Brain pericyte (primary cell): ENCODE measurements at regions not wholly inside any gene's neighbourhood (a gene's known extent, or its start where the extent isn't known, plus 50 kb on each side); places are given as distances from the start of the nearest gene placed in this dataset.
"Not testable (repeated sequence)": the region's sequence is repeated elsewhere in the genome, so short reads cannot be mapped to it uniquely, and the experiment has no call there.

ENCODE experiments used
- DNase-seq: peaks from one replicate; pipeline ENCODE4 v3.0.0-alpha.2; 2012; ENCODE audit warnings: low read depth, low spot score

DNA sequence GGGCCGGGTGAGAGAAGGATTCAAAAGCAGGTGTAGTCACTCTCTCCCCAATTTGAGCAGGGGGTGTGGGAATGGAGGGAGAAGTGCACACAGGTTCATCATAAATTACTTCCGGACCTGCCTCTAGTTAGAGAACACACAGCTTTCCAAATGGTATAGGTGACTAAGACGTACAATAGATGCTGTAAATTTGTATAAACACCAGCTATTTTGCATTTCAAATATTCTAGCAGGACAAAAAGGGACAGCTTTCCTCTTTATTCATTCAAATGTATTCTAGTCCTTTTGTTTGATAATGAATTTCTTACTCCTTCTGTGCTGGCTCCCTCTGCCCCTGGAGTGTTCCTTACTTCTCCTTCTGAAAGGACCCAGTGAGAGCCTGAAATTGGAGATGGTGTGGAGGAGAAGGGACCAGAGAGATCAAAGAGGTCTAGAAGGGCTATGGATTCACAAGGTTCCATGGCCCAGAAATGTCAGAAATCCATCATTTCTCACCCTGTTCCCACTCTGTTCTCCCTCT is 53.2 kb upstream of the SH3BP4 start:
- no peak for DNase-seq

DNA sequence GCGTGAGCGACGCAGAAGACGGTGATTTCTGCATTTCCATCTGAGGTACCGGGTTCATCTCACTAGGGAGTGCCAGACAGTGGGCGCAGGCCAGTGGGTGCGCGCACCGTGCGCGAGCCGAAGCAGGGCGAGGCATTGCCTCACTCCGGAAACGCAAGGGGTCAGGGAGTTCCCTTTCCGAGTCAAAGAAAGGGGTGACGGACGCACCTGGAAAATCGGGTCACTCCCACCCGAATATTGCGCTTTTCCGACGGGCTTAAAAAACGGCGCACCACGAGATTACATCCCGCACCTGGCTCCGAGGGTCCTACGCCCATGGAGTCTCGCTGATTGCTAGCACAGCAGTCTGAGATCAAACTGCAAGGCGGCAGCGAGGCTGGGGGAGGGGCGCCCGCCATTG is 63.4 kb upstream of the SH3BP4 start:
- DNase-seq: not testable (repeated sequence)

DNA sequence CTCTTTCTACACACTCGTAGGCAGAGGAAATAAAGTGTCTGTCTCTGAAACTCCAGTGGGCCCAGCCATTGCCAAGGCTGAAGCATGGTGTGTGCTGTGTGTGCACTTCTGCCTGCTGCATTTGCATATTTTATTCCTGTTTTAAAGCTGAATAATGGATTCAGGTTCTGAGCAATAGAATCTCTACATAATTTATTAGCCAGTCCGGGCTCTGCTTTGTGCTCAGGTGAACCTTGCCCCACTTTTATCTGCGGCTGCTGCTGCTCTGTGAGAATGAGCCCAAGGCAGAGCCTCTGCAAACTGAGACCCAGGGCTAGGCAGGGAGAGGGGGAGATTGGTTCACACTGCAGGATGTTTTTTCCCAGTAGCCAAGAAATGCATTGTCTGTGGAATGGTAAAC is 64.6 kb upstream of the SH3BP4 start:
- DNase-seq: no peak

DNA sequence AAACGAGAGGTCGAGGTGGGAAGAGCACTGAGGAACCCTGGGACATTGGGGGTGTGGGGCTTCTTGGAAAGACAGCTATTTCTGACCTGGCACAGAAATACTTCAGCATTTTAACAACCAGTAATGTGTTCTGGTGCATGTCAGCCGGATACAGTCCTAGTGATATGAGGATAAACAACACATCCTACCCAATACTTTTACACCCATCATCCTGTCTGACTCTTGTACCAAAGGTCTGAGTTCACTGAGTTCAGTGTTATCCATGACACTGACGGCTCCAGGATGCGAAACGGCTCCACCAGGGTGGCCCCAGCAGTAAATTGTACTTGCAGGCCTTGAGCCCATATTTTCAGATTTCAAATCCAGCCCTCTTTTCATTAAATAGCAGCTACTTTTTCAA is 65.9 kb upstream of the SH3BP4 start:
- no peak for DNase-seq

DNA sequence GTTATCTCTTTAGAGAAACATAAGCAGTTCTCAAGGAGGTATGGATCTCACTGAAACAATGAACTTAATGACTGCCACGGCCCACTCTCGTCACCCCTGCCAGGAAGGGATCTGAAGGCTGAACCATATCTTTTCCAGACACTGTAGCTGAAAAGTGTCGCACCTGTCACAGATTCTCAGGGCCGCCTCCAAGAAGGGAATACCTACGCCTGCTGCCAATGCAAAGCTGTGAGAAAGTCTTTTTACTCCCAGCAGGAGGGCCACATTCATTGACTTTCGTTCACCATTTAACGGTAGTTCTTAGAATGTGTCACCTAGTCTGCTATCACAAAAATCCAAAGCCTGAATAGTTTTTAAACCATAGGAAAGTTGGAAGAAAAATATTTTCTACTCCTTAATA is 66.7 kb upstream of the SH3BP4 start:
- no peak for DNase-seq

DNA sequence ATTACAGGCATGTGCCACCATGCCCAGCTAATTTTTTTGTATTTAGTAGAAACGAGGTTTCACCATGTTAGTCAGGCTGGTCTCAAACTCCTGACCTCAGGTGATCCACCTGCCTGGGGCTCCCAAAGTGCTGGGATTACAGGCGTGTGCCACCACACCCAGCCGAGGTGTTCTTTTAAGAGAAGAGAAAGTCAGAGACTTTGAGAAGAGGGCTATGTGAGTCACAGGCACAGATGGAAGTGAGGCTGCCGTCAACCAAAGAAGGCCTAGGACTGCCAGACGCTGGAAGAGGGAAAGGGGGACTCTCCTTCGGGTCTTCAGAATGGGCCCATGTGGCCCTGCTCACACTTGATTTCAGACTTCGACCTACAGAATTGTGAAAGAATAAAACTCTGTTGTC is 67.2 kb upstream of the SH3BP4 start:
- no peak for DNase-seq

DNA sequence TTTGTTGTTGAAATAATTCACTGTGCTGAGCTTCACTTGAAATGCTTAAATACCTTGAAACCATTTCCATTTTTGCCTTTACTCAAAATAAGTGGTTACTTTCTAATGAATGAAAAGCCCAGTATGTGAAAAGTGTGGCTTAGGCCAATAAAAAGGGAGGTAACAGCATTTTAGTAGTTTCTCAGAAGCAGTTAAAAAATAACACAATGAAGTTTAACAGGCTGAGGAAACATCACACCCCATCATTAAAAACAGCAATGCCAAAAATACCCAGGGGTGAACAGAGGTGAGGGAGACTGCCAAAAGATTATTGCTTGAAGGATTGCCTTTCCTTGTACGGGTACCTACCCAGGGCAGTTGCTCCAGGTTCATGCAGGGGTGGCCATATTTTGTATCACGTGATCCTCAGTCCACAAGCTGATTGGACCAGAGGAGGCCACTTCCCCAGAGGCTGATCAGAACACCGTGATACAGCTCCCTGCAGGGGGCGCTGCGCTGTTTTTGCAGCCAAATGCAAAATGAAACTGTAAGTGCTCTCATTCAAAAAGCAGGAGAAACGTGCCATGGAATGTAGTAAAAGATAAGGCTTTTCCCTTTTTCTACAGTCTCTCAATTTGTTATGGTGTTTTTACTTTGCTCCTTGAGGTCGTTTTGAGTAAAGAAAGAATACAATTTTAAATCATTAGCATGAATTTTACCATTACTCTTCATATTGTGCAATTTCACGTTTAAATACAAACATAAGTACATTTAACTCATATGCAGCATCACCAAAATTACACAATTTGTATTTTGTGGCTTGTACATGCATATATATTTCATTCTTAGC is 70.2 kb upstream of the SH3BP4 start:
- peak; percentile 40 for DNase-seq

DNA sequence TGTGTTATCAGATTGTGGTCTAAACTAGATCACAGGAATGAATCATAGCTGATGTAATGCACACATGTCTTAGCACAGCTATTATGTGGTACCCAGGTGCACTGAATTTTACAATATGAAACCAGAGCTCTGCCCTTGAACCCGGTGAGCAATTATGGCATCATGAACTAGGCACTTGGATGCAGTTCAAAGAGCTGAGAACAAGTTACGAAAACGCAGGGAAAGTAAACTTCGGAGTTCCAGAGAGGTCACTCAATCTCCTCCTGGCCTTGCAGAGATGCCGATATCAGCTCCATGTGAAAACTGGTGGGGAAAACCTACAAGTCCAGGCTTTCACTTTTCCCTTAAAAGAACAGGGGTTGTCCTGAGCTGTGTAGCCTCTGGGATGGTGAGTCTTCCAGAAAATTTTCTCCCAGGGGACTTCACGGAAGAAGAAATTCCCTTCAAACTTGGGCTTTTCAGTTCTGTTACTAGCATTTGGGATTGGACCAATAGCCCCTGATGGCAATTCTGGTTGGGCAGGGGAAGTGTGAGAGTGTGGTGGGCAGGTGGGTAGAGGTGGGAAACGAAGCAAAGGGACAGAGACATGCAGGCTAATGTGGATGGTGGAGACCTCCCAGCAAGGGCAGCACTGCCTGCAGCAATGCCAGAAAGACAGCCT is 71.1 kb upstream of the SH3BP4 start:
- no peak for DNase-seq

DNA sequence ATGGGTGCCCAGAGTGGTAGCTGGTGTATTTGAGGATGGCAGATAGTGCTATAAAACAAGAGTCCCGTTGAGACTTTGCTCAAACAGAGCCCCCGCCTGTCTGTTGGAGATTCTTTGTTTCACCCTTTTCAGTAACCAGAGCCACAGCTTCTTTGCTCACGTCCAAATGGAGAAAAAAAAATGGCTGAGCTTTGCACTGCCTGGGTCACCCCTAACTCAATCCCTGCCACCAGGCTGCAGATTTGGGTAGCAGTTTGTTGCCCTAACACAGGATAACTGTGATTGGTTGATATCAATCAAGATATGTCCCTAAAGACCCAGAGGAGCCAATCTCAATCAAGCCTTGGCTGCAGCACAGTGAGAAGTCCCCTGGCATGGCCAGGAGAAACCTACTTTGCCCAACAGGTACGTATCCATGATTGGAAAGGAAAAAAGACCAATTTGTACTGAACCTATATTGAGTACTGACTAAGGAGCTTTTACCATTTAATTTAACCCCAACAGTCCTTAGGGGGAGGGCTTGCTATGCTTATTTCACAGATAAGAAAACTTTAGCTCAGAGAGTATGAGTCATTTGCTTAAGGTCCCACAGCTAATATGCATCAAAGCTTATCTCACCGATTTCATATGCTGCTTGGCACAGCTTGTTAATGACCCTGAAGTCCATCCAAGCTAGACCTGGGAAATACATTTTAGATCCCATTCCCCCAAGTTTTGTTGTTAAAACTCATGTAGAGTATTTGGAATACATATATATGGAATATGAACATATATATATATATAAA is 72.0 kb upstream of the SH3BP4 start:
- DNase-seq: no peak

DNA sequence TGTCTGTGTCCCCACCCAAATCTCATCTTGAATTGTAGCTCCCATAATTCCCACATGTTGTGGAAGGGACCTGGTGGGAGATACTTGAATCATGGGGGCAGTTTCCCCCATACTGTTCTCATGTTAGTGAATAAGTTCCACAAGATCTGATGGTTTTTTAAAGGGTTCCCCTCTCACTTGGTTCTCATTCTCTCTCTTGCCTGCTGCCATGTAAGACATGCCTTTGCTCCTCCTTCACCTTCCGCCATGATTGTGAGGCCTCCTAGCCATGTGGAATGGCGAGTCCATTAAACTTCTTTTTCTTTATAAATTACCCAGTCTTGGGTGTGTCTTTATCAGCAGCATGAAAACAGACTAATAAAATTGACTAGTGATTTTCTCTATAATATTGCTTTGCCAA is 75.2 kb upstream of the SH3BP4 start:
- not testable (repeated sequence) for DNase-seq

DNA sequence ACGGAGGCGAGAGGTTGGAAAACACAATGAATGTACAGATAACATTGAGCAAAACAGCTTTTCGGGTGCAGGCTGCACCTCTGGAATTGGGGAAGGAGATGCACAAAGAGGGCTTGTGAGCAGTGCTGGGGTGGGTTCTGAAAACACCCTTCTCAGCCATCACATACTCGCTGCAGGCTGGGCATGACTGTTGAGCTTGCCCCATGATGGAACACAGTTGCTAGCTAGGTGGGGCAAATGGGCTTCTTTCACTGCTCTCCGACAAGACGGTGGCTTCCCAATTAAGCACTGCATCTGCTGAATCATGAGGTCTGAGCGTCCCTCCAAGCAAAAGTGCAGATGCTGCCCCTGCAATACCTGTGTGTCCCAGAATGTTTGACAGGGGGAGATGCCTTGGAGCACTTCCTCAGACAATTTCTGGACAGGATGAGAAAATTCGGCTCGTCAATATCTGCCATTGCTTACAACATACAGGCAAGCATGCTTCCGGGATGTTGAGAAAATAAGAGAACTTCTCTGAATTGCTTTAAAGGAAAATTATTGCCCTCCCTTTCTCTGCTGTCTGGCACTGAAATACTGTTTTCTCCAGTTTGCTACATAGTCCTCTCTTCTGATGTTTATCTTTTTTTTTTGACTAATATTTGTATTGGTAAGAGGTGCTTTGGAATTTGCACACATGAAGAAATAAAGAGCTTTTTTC is 77.3 kb upstream of the SH3BP4 start:
- DNase-seq: no peak

DNA sequence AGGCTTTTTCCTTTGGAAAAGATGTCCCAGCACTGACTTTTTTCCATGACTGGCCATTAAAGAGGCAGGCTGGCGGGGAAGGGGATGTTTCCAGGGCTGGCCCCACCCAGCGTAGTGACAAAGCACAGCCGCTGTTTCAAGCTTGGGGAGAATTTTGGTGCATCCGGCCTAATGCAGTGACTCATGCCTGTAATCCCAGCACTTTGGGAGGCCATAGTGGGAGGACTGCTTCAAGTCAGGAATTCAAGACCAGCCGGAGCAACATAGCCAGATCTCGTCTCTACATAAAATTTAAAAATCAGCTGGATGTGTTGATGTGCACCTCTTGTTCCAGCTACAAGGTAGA is 78.0 kb upstream of the SH3BP4 start:
- DNase-seq: no peak

DNA sequence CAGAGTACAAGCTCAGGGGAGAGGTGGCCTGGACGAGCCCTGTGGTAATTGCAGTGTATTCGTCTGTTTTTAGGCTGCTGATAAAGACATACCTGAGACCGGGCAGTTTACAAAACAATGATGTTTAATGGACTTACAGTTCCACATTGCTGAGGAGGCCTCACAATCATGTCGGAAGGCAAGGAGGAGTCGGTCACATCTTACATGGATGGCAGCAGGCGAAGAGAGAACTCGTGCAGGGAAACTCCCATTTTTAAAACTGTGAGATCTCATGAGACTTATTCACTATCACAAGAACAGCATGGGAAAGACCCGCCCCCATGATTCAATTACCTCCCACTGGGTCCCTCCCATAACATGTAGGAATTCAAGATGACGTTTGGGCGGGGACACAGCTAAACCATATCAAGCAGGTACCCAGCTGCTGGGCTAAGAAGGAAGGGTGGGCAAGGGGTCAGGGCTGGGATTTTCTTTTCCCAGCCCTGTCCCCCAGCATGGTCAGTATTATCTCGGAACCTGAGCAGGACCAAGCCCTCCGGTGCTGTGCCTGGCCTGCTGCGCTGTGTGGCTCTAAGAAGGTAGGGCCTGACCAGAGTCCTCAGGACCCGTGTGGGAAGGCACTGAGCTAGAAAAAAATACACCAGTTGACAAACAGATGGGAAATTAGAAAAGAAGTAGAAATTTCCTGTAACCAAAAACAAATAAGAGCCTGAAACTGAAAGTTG is 78.6 kb upstream of the SH3BP4 start:
- DNase-seq: no peak

DNA sequence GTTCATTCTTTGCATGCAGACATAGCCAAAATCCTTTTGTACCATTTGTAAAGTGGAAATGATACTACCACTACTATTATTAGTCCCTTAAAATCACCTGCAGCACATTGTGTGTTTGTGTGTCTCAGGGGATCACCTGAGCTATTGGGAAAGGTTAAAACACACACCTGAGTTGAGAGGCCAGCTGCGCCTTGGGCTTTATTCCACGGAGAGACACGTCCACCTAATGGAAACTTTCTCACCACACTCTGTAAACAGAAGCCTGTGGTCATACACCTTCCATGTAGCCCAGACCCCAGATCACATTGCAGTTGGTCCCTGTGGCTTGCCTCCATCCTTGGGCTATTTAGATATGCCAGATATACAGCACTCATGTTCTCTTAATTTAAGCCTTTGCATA is 81.8 kb upstream of the SH3BP4 start:
- no peak for DNase-seq

DNA sequence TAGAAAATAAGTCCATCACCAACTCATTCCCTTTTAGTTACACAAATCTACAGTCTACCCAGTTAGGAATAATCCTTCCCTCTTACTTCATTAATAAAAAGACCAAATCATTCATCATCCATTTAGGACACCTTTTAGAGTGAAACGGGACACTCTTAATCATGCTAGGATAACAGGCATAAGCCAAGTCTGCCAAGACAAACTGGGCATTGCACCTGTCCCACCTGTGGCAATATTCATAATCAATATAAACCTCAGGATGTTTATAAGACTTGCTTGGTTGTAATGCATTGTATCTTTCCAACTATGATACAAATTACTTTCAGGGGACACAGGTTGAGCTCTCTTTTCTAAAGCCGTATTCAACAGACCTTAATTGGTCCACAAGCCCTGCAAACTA is 82.7 kb upstream of the SH3BP4 start:
- DNase-seq: no peak

DNA sequence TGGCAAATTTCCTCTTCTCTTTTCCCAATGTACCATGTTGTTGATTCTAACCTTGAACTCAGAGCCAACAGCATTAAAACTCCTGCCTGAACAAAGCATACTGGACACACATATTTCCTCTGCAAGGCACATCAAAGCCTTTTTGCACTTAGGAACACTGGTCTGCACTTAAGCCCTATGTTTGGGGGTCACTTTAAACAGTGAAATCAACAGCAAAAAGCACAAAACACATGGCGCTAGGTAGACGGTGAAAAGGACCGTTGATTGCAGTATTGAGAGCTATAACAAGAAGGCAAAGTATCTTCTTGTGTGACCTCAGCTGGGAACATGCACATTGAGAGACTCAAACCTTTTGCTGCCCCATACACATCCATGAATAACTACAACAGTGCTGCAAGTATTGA is 83.9 kb upstream of the SH3BP4 start:
- DNase-seq: no peak

DNA sequence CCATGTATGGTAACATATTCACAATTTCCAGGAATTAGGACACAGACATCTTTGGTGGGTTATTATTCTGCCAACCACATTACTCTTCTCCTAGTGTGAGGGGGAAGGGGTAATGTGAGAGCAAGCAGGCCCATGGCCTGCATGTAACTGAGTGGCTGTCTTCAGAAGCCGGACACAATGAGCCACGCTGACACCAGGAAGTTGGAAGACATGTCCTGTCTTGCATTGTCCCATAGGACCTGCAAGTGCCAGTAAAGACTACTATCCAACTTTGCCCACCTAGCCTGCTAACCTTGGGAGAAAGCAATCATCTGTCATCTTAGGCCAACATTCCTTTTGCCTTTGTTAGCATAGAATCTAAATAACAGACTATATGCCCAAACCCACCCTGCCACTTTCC is 86.2 kb upstream of the SH3BP4 start:
- no peak for DNase-seq

DNA sequence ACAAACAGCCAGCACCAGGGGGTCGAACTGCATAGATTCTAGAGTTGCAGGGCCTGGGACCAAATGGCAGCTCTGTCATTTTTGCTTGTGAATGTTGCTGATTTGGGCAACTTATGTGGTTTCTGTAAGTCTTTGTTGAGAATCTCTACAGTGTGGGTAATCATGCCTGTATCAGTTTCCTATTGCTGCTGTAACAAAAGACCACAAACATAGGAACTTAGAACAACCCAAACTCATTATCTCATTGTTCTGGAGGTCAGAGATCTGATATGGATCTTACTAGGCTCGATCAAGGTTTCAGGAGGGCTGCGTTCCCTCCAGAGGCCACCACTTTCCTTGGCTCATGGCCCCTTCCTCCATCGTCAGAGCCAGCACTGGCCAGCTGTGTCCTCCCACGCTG is 86.8 kb upstream of the SH3BP4 start:
- no peak for DNase-seq

DNA sequence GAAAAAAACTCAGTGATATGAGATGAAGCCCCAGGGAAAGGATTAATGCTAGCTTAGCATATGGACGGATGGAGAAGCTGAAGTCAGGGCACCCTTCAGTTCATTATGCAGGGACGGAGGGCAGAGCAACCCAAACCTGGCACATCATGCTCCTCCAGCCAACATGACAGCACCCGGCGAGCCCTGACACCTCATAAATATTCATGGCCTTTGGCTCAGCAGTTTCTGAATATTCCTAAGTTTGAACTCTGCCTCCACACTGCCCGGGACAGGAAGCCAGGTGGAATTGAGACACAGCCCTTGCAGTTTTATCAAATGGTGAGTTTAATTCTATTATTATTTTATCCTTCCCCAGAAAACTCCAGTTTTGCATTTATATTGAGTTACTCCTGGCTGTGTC is 87.3 kb upstream of the SH3BP4 start:
- DNase-seq: no peak

DNA sequence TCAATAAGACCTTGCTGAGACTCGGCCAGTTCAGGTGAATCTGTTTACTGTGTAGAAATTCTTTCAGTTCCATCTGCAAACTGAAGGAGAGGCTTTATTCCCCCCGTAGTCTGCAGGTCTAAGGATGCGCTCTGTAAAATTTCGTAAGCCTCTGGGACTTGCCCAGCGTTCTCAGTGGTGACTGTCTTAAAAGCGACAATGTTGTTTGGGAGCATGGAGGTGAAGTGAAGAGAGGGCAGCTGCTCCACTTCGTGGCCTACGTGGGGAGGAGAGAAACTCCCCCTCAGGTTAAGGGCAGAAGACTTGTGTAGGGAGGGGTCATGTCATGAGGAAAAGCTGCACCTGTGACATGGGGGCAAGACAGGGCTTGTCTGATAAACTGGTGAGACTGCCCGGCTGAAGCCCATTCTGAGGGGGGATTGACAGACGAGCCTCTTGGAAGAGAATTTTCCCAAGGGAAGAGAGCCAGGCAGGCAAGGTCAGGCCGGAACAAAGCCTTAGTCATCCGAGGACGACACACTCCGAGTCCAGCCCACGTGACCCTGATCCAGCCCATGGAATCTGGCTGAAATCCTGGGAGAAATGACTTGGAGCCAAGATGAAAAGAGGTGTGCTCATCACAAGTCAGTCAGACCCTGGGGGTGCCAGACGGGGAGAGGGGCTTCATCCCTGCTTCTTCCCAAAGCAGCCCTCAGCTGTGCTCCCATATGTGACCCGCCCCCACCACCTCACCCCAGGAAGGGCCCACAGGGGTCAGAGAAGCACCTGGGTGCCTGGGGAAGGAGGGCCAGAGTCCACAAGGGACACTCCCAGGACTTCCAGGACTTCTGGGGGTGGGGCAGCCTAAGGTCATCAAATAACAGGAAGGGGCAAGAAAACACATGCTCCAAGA is 88.5 kb upstream of the SH3BP4 start:
- DNase-seq: no peak
